ENCODE measurements at regions not wholly inside any gene's neighbourhood (a gene's known extent, or its start where the extent isn't known, plus 50 kb on each side); places are given as distances from the start of the nearest gene placed in this dataset.

DNA sequence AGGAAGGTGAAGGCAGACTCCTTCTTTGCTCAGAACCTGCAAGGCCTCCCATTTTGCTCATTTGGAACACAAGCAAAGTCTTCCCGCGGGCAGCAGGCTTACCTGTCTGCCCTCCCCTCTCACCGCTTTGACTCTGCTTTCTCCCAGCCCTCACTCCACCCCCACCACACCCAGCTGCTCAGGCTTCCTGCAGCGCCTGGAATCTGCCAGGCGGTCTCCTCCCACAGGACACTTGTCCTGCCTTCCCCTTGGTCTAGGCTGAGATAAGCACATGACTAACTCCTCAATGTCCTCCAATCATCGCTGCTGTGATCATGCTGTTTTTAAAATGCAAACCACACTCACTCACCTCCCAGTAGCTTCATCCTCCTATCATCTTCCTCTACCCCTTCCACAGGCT lies 430.0 kb downstream of the ZNF516 start:
- TF ChIP-seq, protein P1, sequence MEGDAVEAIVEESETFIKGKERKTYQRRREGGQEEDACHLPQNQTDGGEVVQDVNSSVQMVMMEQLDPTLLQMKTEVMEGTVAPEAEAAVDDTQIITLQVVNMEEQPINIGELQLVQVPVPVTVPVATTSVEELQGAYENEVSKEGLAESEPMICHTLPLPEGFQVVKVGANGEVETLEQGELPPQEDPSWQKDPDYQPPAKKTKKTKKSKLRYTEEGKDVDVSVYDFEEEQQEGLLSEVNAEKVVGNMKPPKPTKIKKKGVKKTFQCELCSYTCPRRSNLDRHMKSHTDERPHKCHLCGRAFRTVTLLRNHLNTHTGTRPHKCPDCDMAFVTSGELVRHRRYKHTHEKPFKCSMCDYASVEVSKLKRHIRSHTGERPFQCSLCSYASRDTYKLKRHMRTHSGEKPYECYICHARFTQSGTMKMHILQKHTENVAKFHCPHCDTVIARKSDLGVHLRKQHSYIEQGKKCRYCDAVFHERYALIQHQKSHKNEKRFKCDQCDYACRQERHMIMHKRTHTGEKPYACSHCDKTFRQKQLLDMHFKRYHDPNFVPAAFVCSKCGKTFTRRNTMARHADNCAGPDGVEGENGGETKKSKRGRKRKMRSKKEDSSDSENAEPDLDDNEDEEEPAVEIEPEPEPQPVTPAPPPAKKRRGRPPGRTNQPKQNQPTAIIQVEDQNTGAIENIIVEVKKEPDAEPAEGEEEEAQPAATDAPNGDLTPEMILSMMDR (IDR thresholded peaks at IDR 0.05), result no peak
- TF ChIP-seq EP300 (IDR thresholded peaks at IDR 0.05), result no peak
- TF ChIP-seq POLR2A (IDR thresholded peaks at IDR 0.05; ENCODE audit: low read depth), result no peak
- TF ChIP-seq POLR2AphosphoS5 (IDR thresholded peaks at IDR 0.05), result no peak
